WTC11 (cell line): ENCODE measurements at regions not wholly inside any gene's neighbourhood (a gene's known extent, or its start where the extent isn't known, plus 50 kb on each side); places are given as distances from the start of the nearest gene placed in this dataset.

Source experiments
- ATAC-seq: fragments of 200-7000 bp; cut with Tn5 transposase; 2 replicates; pipeline ENCODE4 v1.10.0; 2021; ENCODE audit warnings: mild to moderate bottlenecking, moderate library complexity
- CTCF ChIA-PET: fragments of 300-600 bp; sonication (Branson Sonifier 250); formaldehyde crosslinking; loops from one replicate; lab custom pipeline; 2021; ENCODE audit warnings: antibody characterized with exemption; lab: Charles Lee
- POLR2A ChIA-PET: fragments of 350-600 bp; sonication (Branson Sonifier 250); formaldehyde crosslinking; loops from one replicate; lab custom pipeline; 2021; ENCODE audit warnings: antibody characterized with exemption; lab: Charles Lee
- DNase-seq: peaks from one replicate; pipeline ENCODE4 v3.0.0; 2021; ENCODE audit warnings: low spot score
- H3K27ac Mint-ChIP-seq: 2 replicates; pipeline ENCODE4 v1.8.0; 2021; ENCODE audit warnings: mixed read lengths
- H3K27me3 Mint-ChIP-seq: 2 replicates; pipeline ENCODE4 v1.8.0; 2021; ENCODE audit warnings: low read depth, mild to moderate bottlenecking, moderate library complexity, mixed read lengths
- H3K36me3 Mint-ChIP-seq: 2 replicates; pipeline ENCODE4 v1.8.0; 2021; ENCODE audit warnings: mixed read lengths
- H3K4me1 Mint-ChIP-seq: 2 replicates; pipeline ENCODE4 v1.8.0; 2022; ENCODE audit warnings: mixed read lengths
- H3K4me3 Mint-ChIP-seq: 2 replicates; pipeline ENCODE4 v1.8.0; 2021; ENCODE audit warnings: mild to moderate bottlenecking, moderate library complexity, mixed read lengths
- H3K9me3 Mint-ChIP-seq: 2 replicates; pipeline ENCODE4 v1.8.0; 2021; ENCODE audit warnings: mixed read lengths
- ATF3 ChIP-seq: sonication (generic); formaldehyde crosslinking; conservative IDR thresholded peaks from 2 replicates; pipeline ENCODE4 v1.8.1; 2022; ENCODE audit warnings: mild to moderate bottlenecking, missing genetic modification reagents
- FOXJ3 ChIP-seq: sonication (generic); formaldehyde crosslinking; IDR thresholded peaks from 2 replicates; pipeline ENCODE4 v1.9.0; 2021; ENCODE audit warnings: missing genetic modification reagents, mild to moderate bottlenecking, borderline replicate concordance
- HMGA2 ChIP-seq: fragments of 250-450 bp; sonication (Bioruptor Pico); IDR thresholded peaks from 2 replicates; pipeline ENCODE4 v1.4.0; 2021; ENCODE audit warnings: mild to moderate bottlenecking, moderate library complexity
- IRF1 ChIP-seq: sonication (generic); formaldehyde crosslinking; IDR thresholded peaks from 2 replicates; pipeline ENCODE4 v1.8.0; 2023; ENCODE audit warnings: missing genetic modification reagents
- IRF2 ChIP-seq: sonication (generic); formaldehyde crosslinking; IDR thresholded peaks from 2 replicates; pipeline ENCODE4 v1.8.0; 2022; ENCODE audit warnings: low read depth, missing genetic modification reagents, borderline replicate concordance
- NFYB ChIP-seq: sonication (generic); formaldehyde crosslinking; conservative IDR thresholded peaks from 2 replicates; pipeline ENCODE4 v1.8.0; 2022; ENCODE audit warnings: low read depth, missing genetic modification reagents
- NR2C2 ChIP-seq: sonication (generic); formaldehyde crosslinking; IDR thresholded peaks from 2 replicates; pipeline ENCODE4 v1.8.0; 2022; ENCODE audit warnings: mild to moderate bottlenecking, missing genetic modification reagents
- OVOL2 ChIP-seq: fragments of 250-450 bp; sonication (Bioruptor Pico); IDR thresholded peaks from 2 replicates; pipeline ENCODE4 v1.9.0; 2021; ENCODE audit warnings: mild to moderate bottlenecking, borderline replicate concordance
- SOX15 ChIP-seq: fragments of 250-450 bp; sonication (Bioruptor Pico); IDR thresholded peaks from 2 replicates; pipeline ENCODE4 v1.9.0; 2021; ENCODE audit warnings: mild to moderate bottlenecking
- SP1 ChIP-seq: sonication (generic); formaldehyde crosslinking; conservative IDR thresholded peaks from 2 replicates; pipeline ENCODE4 v1.8.1; 2022; ENCODE audit warnings: missing genetic modification reagents
- STAT6 ChIP-seq: sonication (generic); formaldehyde crosslinking; conservative IDR thresholded peaks from 2 replicates; pipeline ENCODE4 v1.8.1; 2023; ENCODE audit warnings: mild to moderate bottlenecking, low read depth, missing genetic modification reagents, moderate library complexity
- TCF7 ChIP-seq: sonication (generic); formaldehyde crosslinking; IDR thresholded peaks from 2 replicates; pipeline ENCODE4 v1.8.0; 2022; ENCODE audit warnings: mild to moderate bottlenecking, low read depth, missing genetic modification reagents, moderate library complexity
- TEAD1 ChIP-seq: sonication (generic); formaldehyde crosslinking; IDR thresholded peaks from 2 replicates; pipeline ENCODE4 v1.8.0; 2022; ENCODE audit warnings: mild to moderate bottlenecking, missing genetic modification reagents
- ZNF121 ChIP-seq: sonication (generic); formaldehyde crosslinking; IDR thresholded peaks from 2 replicates; pipeline ENCODE4 v1.8.0; 2023; ENCODE audit warnings: missing genetic modification reagents
- ZNF425 ChIP-seq: fragments of 250-450 bp; sonication (Bioruptor Pico); conservative IDR thresholded peaks from 2 replicates; pipeline ENCODE4 v1.9.0; 2021; ENCODE audit warnings: mild to moderate bottlenecking
- ZNF671 ChIP-seq: fragments of 250-450 bp; sonication (Bioruptor Pico); IDR thresholded peaks from 2 replicates; pipeline ENCODE4 v1.8.0; 2021; ENCODE audit warnings: mild to moderate bottlenecking
- ZSCAN18 ChIP-seq: fragments of 250-450 bp; sonication (Bioruptor Pico); IDR thresholded peaks from 2 replicates; pipeline ENCODE4 v2.1.2; 2022; ENCODE audit warnings: mild to moderate bottlenecking, moderate library complexity
- TF ChIP-seq, protein P1 (sequence below): sonication (generic); formaldehyde crosslinking; IDR thresholded peaks from 2 replicates; pipeline ENCODE4 v1.8.1; 2023; ENCODE audit warnings: mild to moderate bottlenecking, missing genetic modification reagents
- TF ChIP-seq, protein P2 (sequence below): sonication (generic); formaldehyde crosslinking; IDR thresholded peaks from 2 replicates; pipeline ENCODE4 v1.8.0; 2022; ENCODE audit warnings: mild to moderate bottlenecking, missing genetic modification reagents
- TF ChIP-seq, protein P3 (sequence below): fragments of 250-450 bp; sonication (Bioruptor Pico); IDR thresholded peaks from 2 replicates; pipeline ENCODE4 v1.8.0; 2021; ENCODE audit warnings: mild to moderate bottlenecking

GRCh38 chr12:90193500-90193899, 484.9 kb upstream of the ATP2B1 start:
- Mint-ChIP-seq H3K36me3 (no peaks in the 10 kb centered on the region), H3K9me3 (no peaks in the 10 kb centered on the region), H3K4me3 (no peak overlapping the region), H3K27ac (no peak overlapping the region), H3K27me3 (no peaks in the 10 kb centered on the region), H3K4me1 (peaks cover 2% of the 10 kb centered on the region; the same call in 1 of the 2 replicates)
- DNase-seq (no peak), ATAC-seq (no peak)
- ChIA-PET POLR2A (no interaction called here), CTCF (no interaction called here)
- no peak for TF ChIP-seq ZNF121 (CRISPR knock-in tag)
- no peak for TF ChIP-seq SOX15 (CRISPR knock-in tag)
- TF ChIP-seq ZNF671 (CRISPR knock-in tag): no peak
- no peak for TF ChIP-seq SP1 (CRISPR knock-in tag)
- no peak for TF ChIP-seq IRF2
- TF ChIP-seq STAT6 (CRISPR knock-in tag): no peak
- TF ChIP-seq TEAD1 (CRISPR knock-in tag): no peak
- no peak for TF ChIP-seq OVOL2 (CRISPR knock-in tag)
- no peak for TF ChIP-seq TCF7 (CRISPR knock-in tag)
- no peak for TF ChIP-seq ATF3
- TF ChIP-seq HMGA2 (CRISPR knock-in tag): no peak

DNA sequence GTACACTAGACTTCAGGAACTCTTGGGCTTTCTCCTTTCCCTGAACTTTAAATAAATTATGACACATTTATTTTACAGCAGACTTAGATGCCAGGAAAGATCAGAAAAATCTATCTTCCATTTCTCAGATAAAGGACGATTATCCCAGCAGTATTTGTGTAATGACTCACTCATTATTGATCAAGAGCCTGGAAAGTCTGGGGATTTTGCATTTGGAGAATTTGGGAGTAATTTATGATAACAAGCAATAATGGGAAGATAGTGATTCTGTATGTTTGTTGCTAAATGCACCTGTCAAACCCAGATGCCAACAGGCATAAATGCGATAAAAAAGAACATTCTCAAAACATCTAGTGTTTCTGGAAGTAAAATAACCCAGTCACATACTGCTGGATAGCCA, 480.2 kb upstream of the ATP2B1 start:
- ChIA-PET POLR2A (no interaction called here), CTCF (no interaction called here)
- Mint-ChIP-seq H3K4me3 (no peak overlapping the region), H3K27me3 (no peaks in the 10 kb centered on the region), H3K9me3 (peaks cover 23% of the 10 kb centered on the region), H3K27ac (no peak overlapping the region), H3K36me3 (peaks cover 3% of the 10 kb centered on the region; the same call in 1 of the 2 replicates), H3K4me1 (no peaks in the 10 kb centered on the region)
- DNase-seq: no peak
- ATAC-seq: no peak
- no peak for TF ChIP-seq ZSCAN18 (CRISPR knock-in tag)
- TF ChIP-seq TCF7 (CRISPR knock-in tag): no peak
- no peak for TF ChIP-seq NFYB (CRISPR knock-in tag)
- TF ChIP-seq FOXJ3 (CRISPR knock-in tag): no peak
- no peak for TF ChIP-seq IRF1 (CRISPR knock-in tag)
- TF ChIP-seq, protein P1, sequence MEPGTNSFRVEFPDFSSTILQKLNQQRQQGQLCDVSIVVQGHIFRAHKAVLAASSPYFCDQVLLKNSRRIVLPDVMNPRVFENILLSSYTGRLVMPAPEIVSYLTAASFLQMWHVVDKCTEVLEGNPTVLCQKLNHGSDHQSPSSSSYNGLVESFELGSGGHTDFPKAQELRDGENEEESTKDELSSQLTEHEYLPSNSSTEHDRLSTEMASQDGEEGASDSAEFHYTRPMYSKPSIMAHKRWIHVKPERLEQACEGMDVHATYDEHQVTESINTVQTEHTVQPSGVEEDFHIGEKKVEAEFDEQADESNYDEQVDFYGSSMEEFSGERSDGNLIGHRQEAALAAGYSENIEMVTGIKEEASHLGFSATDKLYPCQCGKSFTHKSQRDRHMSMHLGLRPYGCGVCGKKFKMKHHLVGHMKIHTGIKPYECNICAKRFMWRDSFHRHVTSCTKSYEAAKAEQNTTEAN (CRISPR knock-in tag): no peak
- no peak for TF ChIP-seq ATF3
- TF ChIP-seq, protein P2, sequence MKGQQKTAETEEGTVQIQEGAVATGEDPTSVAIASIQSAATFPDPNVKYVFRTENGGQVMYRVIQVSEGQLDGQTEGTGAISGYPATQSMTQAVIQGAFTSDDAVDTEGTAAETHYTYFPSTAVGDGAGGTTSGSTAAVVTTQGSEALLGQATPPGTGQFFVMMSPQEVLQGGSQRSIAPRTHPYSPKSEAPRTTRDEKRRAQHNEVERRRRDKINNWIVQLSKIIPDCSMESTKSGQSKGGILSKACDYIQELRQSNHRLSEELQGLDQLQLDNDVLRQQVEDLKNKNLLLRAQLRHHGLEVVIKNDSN (CRISPR knock-in tag): no peak
- TF ChIP-seq ZNF425 (CRISPR knock-in tag): no peak
- TF ChIP-seq, protein P3, sequence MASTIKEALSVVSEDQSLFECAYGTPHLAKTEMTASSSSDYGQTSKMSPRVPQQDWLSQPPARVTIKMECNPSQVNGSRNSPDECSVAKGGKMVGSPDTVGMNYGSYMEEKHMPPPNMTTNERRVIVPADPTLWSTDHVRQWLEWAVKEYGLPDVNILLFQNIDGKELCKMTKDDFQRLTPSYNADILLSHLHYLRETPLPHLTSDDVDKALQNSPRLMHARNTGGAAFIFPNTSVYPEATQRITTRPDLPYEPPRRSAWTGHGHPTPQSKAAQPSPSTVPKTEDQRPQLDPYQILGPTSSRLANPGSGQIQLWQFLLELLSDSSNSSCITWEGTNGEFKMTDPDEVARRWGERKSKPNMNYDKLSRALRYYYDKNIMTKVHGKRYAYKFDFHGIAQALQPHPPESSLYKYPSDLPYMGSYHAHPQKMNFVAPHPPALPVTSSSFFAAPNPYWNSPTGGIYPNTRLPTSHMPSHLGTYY (CRISPR knock-in tag): no peak
- TF ChIP-seq NR2C2: no peak
- TF ChIP-seq ZNF671 (CRISPR knock-in tag): no peak
